PC-3 (cell line): ENCODE measurements at regions not wholly inside any gene's neighbourhood (a gene's known extent, or its start where the extent isn't known, plus 50 kb on each side); places are given as distances from the start of the nearest gene placed in this dataset.

Source experiments
- ATAC-seq: fragments of 200-7000 bp; cut with Tn5 transposase; 2 replicates; pipeline ENCODE4 v1.9.1; 2020; ENCODE audit warnings: mild to moderate bottlenecking, moderate library complexity
- BruUV-seq: library from RNA; stranded (reverse); fragments of 400-500 nt; replicated peaks from 2 replicates; lab custom pipeline; 2021; lab: Mats Ljungman, UMichigan
- CTCF ChIA-PET: fragments of 300-600 bp; sonication (Branson Sonifier 250); formaldehyde crosslinking; loops from one replicate; lab custom pipeline; 2022; ENCODE audit warnings: antibody characterized with exemption; lab: Charles Lee
- POLR2A ChIA-PET: fragments of 300-600 bp; sonication (Branson Sonifier 250); formaldehyde crosslinking; loops from one replicate; lab custom pipeline; 2022; ENCODE audit warnings: antibody characterized with exemption; ENCODE audit not compliant: unreplicated experiment; lab: Charles Lee
- DNase-seq: peaks from one replicate; pipeline ENCODE4 v3.0.0-alpha.2; 2015
- H2AFZ ChIP-seq: fragments of 300-600 bp; sonication (generic); 2 replicates; pipeline ENCODE4 v1.6.0; 2016; ENCODE audit warnings: antibody characterized with exemption, low read length
- H3F3A ChIP-seq: fragments of 300-600 bp; sonication (generic); one replicate; pipeline ENCODE4 v1.6.0; 2017; ENCODE audit warnings: antibody characterized with exemption, low read length, control low read depth, mild to moderate bottlenecking; ENCODE audit not compliant: unreplicated experiment
- H3K27ac ChIP-seq: fragments of 300-600 bp; sonication (generic); 2 replicates; pipeline ENCODE4 v1.5.1; 2016; ENCODE audit warnings: mild to moderate bottlenecking, low read length
- H3K27me3 ChIP-seq: fragments of 300-600 bp; sonication (generic); 2 replicates; pipeline ENCODE4 v1.6.1; 2016; ENCODE audit warnings: low read length, mixed read lengths
- H3K36me3 ChIP-seq: fragments of 300-600 bp; sonication (generic); 2 replicates; pipeline ENCODE4 v1.6.1; 2016; ENCODE audit warnings: low read depth, mixed run types, low read length, mixed read lengths
- H3K4me1 ChIP-seq: fragments of 300-600 bp; sonication (generic); 2 replicates; pipeline ENCODE4 v1.5.1; 2016; ENCODE audit warnings: low read length; ENCODE audit not compliant: insufficient read depth
- H3K4me2 ChIP-seq: fragments of 300-600 bp; sonication (generic); 2 replicates; pipeline ENCODE4 v1.6.0; 2016; ENCODE audit warnings: low read length
- H3K4me3 ChIP-seq: fragments of 300-600 bp; sonication (generic); 2 replicates; pipeline ENCODE4 v1.5.1; 2016; ENCODE audit warnings: mild to moderate bottlenecking, low read length, mixed read lengths
- H3K79me2 ChIP-seq: fragments of 300-600 bp; sonication (generic); 2 replicates; pipeline ENCODE4 v1.6.1; 2017; ENCODE audit warnings: low read length, mixed read lengths
- H3K9ac ChIP-seq: fragments of 300-600 bp; sonication (generic); 2 replicates; pipeline ENCODE4 v1.6.0; 2016; ENCODE audit warnings: mild to moderate bottlenecking, low read length
- H3K9me2 ChIP-seq: fragments of 300-600 bp; sonication (generic); replicated peaks from 2 replicates; pipeline ENCODE4 v1.6.1; 2016; ENCODE audit warnings: mixed run types, low read length, mixed read lengths
- H3K9me3 ChIP-seq: fragments of 300-600 bp; sonication (generic); 2 replicates; pipeline ENCODE4 v1.6.1; 2016; ENCODE audit warnings: low read length, mixed read lengths
- H4K20me1 ChIP-seq: fragments of 300-600 bp; sonication (generic); 2 replicates; pipeline ENCODE4 v1.6.1; 2016; ENCODE audit warnings: low read length, mixed read lengths
- CTCF ChIP-seq: fragments of 300-600 bp; sonication (generic); conservative IDR thresholded peaks from 2 replicates; pipeline ENCODE4 v1.5.1; 2017; ENCODE audit warnings: antibody characterized with exemption, low read depth, mild to moderate bottlenecking, low read length
- EZH2 ChIP-seq: fragments of 300-600 bp; sonication (generic); IDR thresholded peaks from one replicate; pipeline ENCODE4 v1.6.1; 2017; ENCODE audit warnings: antibody characterized with exemption, mild to moderate bottlenecking, low read length; ENCODE audit not compliant: unreplicated experiment
- EZH2phosphoT487 ChIP-seq: fragments of 300-600 bp; sonication (generic); IDR thresholded peaks from 2 replicates; pipeline ENCODE4 v1.6.1; 2018; ENCODE audit warnings: mild to moderate bottlenecking, antibody characterized with exemption, low read length, borderline replicate concordance
- intact Hi-C: fragments of 100-400 bp; cut with micrococcal nuclease; formaldehyde crosslinking; loops from 2 replicates; pipeline ENCODE4 v1.9.0; 2023

DNA sequence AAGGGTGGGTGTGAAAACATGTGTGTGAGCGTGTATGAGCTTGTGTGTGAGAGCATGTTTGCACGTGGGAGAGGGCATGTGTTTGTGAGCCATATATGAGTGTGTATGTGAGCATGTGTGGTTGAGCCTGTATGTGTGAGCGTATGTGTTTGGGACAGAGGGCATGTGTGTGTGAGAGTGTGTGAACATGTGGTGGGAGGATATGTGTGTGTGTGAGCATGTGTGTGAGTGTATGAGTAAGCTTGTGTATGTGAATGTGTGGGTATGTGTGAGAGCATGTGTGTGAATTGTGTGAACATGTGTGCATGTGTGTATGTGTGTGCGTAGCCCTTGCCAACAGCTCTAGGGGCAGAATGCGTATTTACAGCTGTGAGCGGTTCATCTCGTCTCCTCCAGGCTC lies 163.0 kb downstream of the TMEM200C start:
- Histone ChIP-seq H3K4me2 (no peak overlapping the region), H3F3A (no peaks in the 10 kb centered on the region), H3K9ac (no peak overlapping the region), H3K4me1 (no peaks in the 10 kb centered on the region), H3K4me3 (no peak overlapping the region), H3K27me3 (peaks cover 14% of the 10 kb centered on the region), H3K27ac (no peak overlapping the region), H2AFZ (no peak overlapping the region), H3K36me3 (no peaks in the 10 kb centered on the region), H3K9me3 (no peaks in the 10 kb centered on the region), H4K20me1 (no peaks in the 10 kb centered on the region), H3K79me2 (no peaks in the 10 kb centered on the region), H3K9me2 (no peaks in the 10 kb centered on the region)
- CTCF ChIA-PET: no interaction called here
- BruUV-seq: no TSS peak
- POLR2A ChIA-PET: no interaction called here
- TF ChIP-seq EZH2: no peak
- no peak for TF ChIP-seq CTCF
- TF ChIP-seq EZH2phosphoT487: no peak
- intact Hi-C loops: no loop called here
- no peak for DNase-seq
- ATAC-seq: no peak

DNA sequence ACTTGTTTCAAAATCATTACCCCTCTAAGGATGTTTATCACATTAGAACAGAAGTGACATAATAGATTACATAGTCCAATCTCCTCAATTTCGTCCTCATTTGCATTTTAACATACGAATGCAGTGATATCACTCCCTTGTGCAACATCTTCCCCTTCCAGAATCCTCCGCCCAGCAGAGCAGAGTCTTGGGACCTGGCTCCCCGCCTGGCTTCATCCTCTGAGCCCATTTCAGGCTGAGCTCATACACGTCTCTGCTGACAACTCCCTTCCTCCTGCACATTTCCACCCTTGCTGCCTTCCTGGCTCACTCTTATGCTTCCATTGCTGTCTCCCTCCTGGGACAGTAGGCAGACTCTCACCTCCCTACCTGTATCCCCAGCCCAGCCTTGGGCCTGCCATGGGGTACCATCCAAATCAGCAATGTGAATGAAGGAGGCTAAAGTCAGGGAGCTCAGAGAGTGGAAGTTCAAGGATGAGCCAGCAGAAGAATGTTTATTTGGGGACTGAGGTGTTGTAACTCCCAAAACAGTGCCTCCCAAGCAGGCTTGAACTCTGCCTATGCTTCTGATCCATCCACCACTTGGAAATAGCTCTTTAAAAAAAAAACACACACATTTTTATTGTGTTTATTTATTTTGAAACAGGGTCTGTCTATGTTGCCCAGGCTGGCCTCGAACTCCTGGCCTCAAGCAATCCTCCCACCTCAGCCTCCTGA lies 165.2 kb downstream of the TMEM200C start:
- no peak for ATAC-seq
- Histone ChIP-seq H3K9me3 (no peaks in the 10 kb centered on the region), H3K27me3 (peaks cover 20% of the 10 kb centered on the region), H3K9ac (no peak overlapping the region), H4K20me1 (no peaks in the 10 kb centered on the region), H3K9me2 (no peaks in the 10 kb centered on the region), H3F3A (no peaks in the 10 kb centered on the region), H3K36me3 (no peaks in the 10 kb centered on the region), H3K27ac (no peak overlapping the region), H2AFZ (no peak overlapping the region), H3K4me3 (no peak overlapping the region), H3K4me1 (no peaks in the 10 kb centered on the region), H3K4me2 (no peak overlapping the region), H3K79me2 (no peaks in the 10 kb centered on the region)
- intact Hi-C loops: no loop called here
- CTCF ChIA-PET: no interaction called here
- POLR2A ChIA-PET: no interaction called here
- no peak for TF ChIP-seq CTCF
- no peak for DNase-seq
- no TSS peak for BruUV-seq

GRCh38 chr18:5728531-5728930 lies 166.8 kb downstream of the TMEM200C start:
- CTCF ChIA-PET: no interaction called here
- POLR2A ChIA-PET: no interaction called here

More at GRCh38 chr18:5728531-5728930, 166.8 kb downstream of the TMEM200C start:
- DNase-seq (no peak), ATAC-seq (no peak)
- H3F3A ChIP-seq: no peaks in the 10 kb centered on the region
- no peak overlapping the region for H3K4me3 ChIP-seq
- H2AFZ ChIP-seq: no peak overlapping the region
- H3K79me2 ChIP-seq: no peaks in the 10 kb centered on the region
- no peaks in the 10 kb centered on the region for H3K36me3 ChIP-seq
- no peaks in the 10 kb centered on the region for H3K9me3 ChIP-seq
- no peak overlapping the region for H3K9ac ChIP-seq
- intact Hi-C loops: no loop called here
- TF ChIP-seq EZH2phosphoT487: no peak
- no peak for TF ChIP-seq CTCF
- TF ChIP-seq EZH2: no peak
- H4K20me1 ChIP-seq: no peaks in the 10 kb centered on the region
- no peaks in the 10 kb centered on the region for H3K4me1 ChIP-seq
- no peak overlapping the region for H3K4me2 ChIP-seq
- H3K27me3 ChIP-seq: peaks cover 31% of the 10 kb centered on the region
- H3K27ac ChIP-seq: no peak overlapping the region
- BruUV-seq: no TSS peak
- H3K9me2 ChIP-seq: no peaks in the 10 kb centered on the region
